GM12878 (cell line): ENCODE measurements at regions not wholly inside any gene's neighbourhood (a gene's known extent, or its start where the extent isn't known, plus 50 kb on each side); places are given as distances from the start of the nearest gene placed in this dataset.

Experiments
- ATAC-seq: fragments of 200-7000 bp; cut with Tn5 transposase; 3 replicates; pipeline ENCODE4 v1.9.1; 2020; ENCODE audit warnings: mild to moderate bottlenecking, moderate library complexity
- BruUV-seq: library from RNA; stranded (reverse); fragments of 400-500 nt; replicated peaks from 2 replicates; lab custom pipeline; 2021; lab: Mats Ljungman, UMichigan
- CTCF ChIA-PET: fragments of 300-600 bp; sonication (Branson Sonifier 250); formaldehyde crosslinking; extraction: SDS; loops from one replicate; lab custom pipeline; 2021; ENCODE audit warnings: inconsistent platforms; lab: Yijun Ruan, JAX
- POLR2A ChIA-PET: fragments of 350-600 bp; formaldehyde crosslinking; extraction: SDS; loops from one replicate; lab custom pipeline; 2021; ENCODE audit warnings: inconsistent platforms; lab: Charles Lee
- RAD21 ChIA-PET: fragments of 300-600 bp; sonication (Branson Sonifier 250); formaldehyde crosslinking; loops from one replicate; lab custom pipeline; 2023; ENCODE audit warnings: antibody characterized with exemption; ENCODE audit not compliant: unreplicated experiment; lab: Charles Lee
- SMC1A ChIA-PET: fragments of 300-600 bp; sonication (Branson Sonifier 250); formaldehyde crosslinking; loops from one replicate; lab custom pipeline; 2023; ENCODE audit not compliant: unreplicated experiment, uncharacterized antibody; lab: Charles Lee
- DNase-seq: peaks from one replicate; pipeline ENCODE4 v3.0.0-alpha.2; 2011; ENCODE audit warnings: low read depth, low spot score
- FAIRE-seq: peaks from 3 replicates; lab custom pipeline; 2011; peaks lifted over from hg19 to GRCh38; lab: Jason Lieb, UNC
- H2AFZ ChIP-seq: 2 replicates; pipeline ENCODE4 v1.6.0; 2011; ENCODE audit warnings: low read depth, low read length, control low read depth; ENCODE audit not compliant: control insufficient read depth
- H3K27ac ChIP-seq: 2 replicates; pipeline ENCODE4 v1.5.1; 2011; ENCODE audit warnings: control low read depth; ENCODE audit not compliant: control insufficient read depth, insufficient read depth
- H3K27me3 ChIP-seq, 2 experiments: replicated peaks in 1 of 2; 2 replicates each; pipeline versions ENCODE4 v1.6.0 to v1.6.1; 2011; ENCODE audit warnings: low read length in 1 of 2; ENCODE audit not compliant: control insufficient read depth in 2 of 2, insufficient read depth in 2 of 2
- H3K36me3 ChIP-seq, 2 experiments: 2 replicates each; pipeline ENCODE4 v1.5.1; 2011; ENCODE audit warnings: low read length in 1 of 2; ENCODE audit not compliant: control insufficient read depth in 2 of 2, insufficient read depth in 2 of 2
- H3K4me1 ChIP-seq: 2 replicates; pipeline ENCODE4 v1.6.1; 2011; ENCODE audit warnings: mild to moderate bottlenecking, low read length, moderate library complexity, mixed read lengths; ENCODE audit not compliant: control insufficient read depth, insufficient read depth
- H3K4me2 ChIP-seq: 2 replicates; pipeline ENCODE4 v1.6.0; 2011; ENCODE audit warnings: control low read depth; ENCODE audit not compliant: control insufficient read depth, insufficient read depth
- H3K4me3 ChIP-seq: fragments of 200-600 bp; sonication (generic); 2 replicates; pipeline ENCODE4 v1.5.1; 2016
- H3K79me2 ChIP-seq: 2 replicates; pipeline ENCODE4 v1.6.0; 2011; ENCODE audit warnings: low read length; ENCODE audit not compliant: control insufficient read depth, insufficient read depth
- H3K9ac ChIP-seq: 2 replicates; pipeline ENCODE4 v1.8.0; 2011; ENCODE audit warnings: low read length, control low read depth, mixed read lengths; ENCODE audit not compliant: control insufficient read depth, insufficient read depth
- H3K9me3 ChIP-seq: replicated peaks from 3 replicates; pipeline ENCODE4 v1.5.1; 2011; ENCODE audit warnings: mild to moderate bottlenecking, low read length; ENCODE audit not compliant: control insufficient read depth, insufficient read depth
- H4K20me1 ChIP-seq: 2 replicates; pipeline ENCODE4 v1.6.0; 2011; ENCODE audit not compliant: control insufficient read depth, insufficient read depth
- ASH2L ChIP-seq: fragments of 300-600, 200-600 bp; sonication (generic); IDR thresholded peaks from 2 replicates; pipeline ENCODE4 v1.6.1; 2017; ENCODE audit warnings: low read depth, mild to moderate bottlenecking, borderline replicate concordance
- BHLHE40 ChIP-seq, 2 experiments: fragments of 450-650 bp in 1 of 2; IDR thresholded peaks; 2 replicates each; pipeline ENCODE4 v1.6.1; 2011 to 2017; ENCODE audit warnings: low read depth in 2 of 2, borderline replicate concordance in 1 of 2, improper control_type of control experiment in 1 of 2, low read length in 1 of 2, mild to moderate bottlenecking in 1 of 2
- BMI1 ChIP-seq: fragments of 450-650 bp; IDR thresholded peaks from 2 replicates; pipeline ENCODE4 v1.6.1; 2016; ENCODE audit warnings: mild to moderate bottlenecking, moderate library complexity, borderline replicate concordance
- CREM ChIP-seq: IDR thresholded peaks from 2 replicates; pipeline ENCODE4 v1.6.1; 2014; ENCODE audit warnings: antibody characterized with exemption, low read depth
- E2F8 ChIP-seq: fragments of 450-650 bp; IDR thresholded peaks from 2 replicates; pipeline ENCODE4 v1.6.1; 2018; ENCODE audit warnings: mild to moderate bottlenecking, low read depth, moderate library complexity; ENCODE audit not compliant: partially characterized antibody
- HDAC6 ChIP-seq: fragments of 200-600 bp; sonication (generic); IDR thresholded peaks from one replicate; pipeline ENCODE4 v1.8.0; 2017; ENCODE audit warnings: antibody characterized with exemption; ENCODE audit not compliant: unreplicated experiment
- IRF3 ChIP-seq: fragments of 450-650 bp; IDR thresholded peaks from 2 replicates; pipeline ENCODE4 v1.6.1; 2014; ENCODE audit warnings: mild to moderate bottlenecking
- JUND ChIP-seq: IDR thresholded peaks from 2 replicates; pipeline ENCODE4 v1.6.1; 2012; ENCODE audit warnings: low read depth, mild to moderate bottlenecking, low read length, improper control_type of control experiment, moderate library complexity
- KDM1A ChIP-seq: fragments of 200-600 bp; sonication (generic); IDR thresholded peaks from 2 replicates; pipeline ENCODE4 v1.6.1; 2016; ENCODE audit warnings: borderline replicate concordance
- MEF2A ChIP-seq: IDR thresholded peaks from 2 replicates; pipeline ENCODE4 v1.6.1; 2011; ENCODE audit warnings: low read depth, mild to moderate bottlenecking, low read length, moderate library complexity; ENCODE audit not compliant: insufficient read depth
- MXI1 ChIP-seq: fragments of 150-350 bp; IDR thresholded peaks from 2 replicates; pipeline ENCODE4 v1.6.1; 2011; ENCODE audit warnings: low read depth, mild to moderate bottlenecking, inconsistent platforms, low read length, improper control_type of control experiment
- NRF1 ChIP-seq: conservative IDR thresholded peaks from 2 replicates; pipeline ENCODE4 v1.6.1; 2011; ENCODE audit warnings: mild to moderate bottlenecking, low read depth, low read length, improper control_type of control experiment
- RELB ChIP-seq: fragments of 450-650 bp; IDR thresholded peaks from 2 replicates; pipeline ENCODE4 v1.6.1; 2017; ENCODE audit warnings: low read depth, mild to moderate bottlenecking, moderate library complexity
- RUNX3 ChIP-seq: IDR thresholded peaks from 2 replicates; pipeline ENCODE4 v1.6.1; 2012; ENCODE audit warnings: low read length, inconsistent platforms
- SMAD5 ChIP-seq: IDR thresholded peaks from 2 replicates; pipeline ENCODE4 v1.6.1; 2016; ENCODE audit warnings: antibody characterized with exemption, low read depth
- TCF7 ChIP-seq: IDR thresholded peaks from 2 replicates; pipeline ENCODE4 v1.6.1; 2014; ENCODE audit warnings: antibody characterized with exemption, borderline replicate concordance
- ZBTB4 ChIP-seq: fragments of 450-650 bp; formaldehyde crosslinking; IDR thresholded peaks from 2 replicates; pipeline ENCODE4 v1.4.0; 2022; ENCODE audit warnings: mild to moderate bottlenecking, moderate library complexity
- WGBS: methylation state at CpG from one replicate; pipeline ENCODE4 v1.1.6; 2016; ENCODE audit warnings: low lambda C conversion rate; ENCODE audit not compliant: insufficient replicate concordance, insufficient coverage; ENCODE audit errors: missing lambda C conversion rate; 5-methylcytosine and 5-hydroxymethylcytosine counted together
- in situ Hi-C: fragments of 300-500 bp; cut with MboI; formaldehyde crosslinking; loops from 9 replicates; pipeline ENCODE4 v1.14.3; 2018; ENCODE audit warnings: mixed read lengths
- intact Hi-C: fragments of 100-400 bp; cut with micrococcal nuclease; formaldehyde crosslinking; loops from one replicate; pipeline ENCODE4 v1.14.2; 2022; ENCODE audit not compliant: unreplicated experiment

GRCh38 chr9:134560206-134560605, 81.4 kb upstream of the COL5A1 start:
- DNase-seq = no peak
- in situ Hi-C loops = no loop called here
- no peak overlapping the region for H3K4me2 ChIP-seq
- ChIA-PET SMC1A (no interaction called here), RAD21 (no interaction called here), CTCF (no interaction called here), POLR2A (no interaction called here)
- BruUV-seq = no TSS peak
- no peak for ATAC-seq
- H4K20me1 ChIP-seq = no peaks in the 10 kb centered on the region
- FAIRE-seq = no peak
- intact Hi-C loops = no loop called here
- no peaks in the 10 kb centered on the region for H3K79me2 ChIP-seq
- TF ChIP-seq BHLHE40 (IDR thresholded peaks at IDR 0.05; ENCODE audit: borderline replicate concordance in 1 of 2, low read depth in 2 of 2, low read length in 1 of 2) = no peak
- no peak for TF ChIP-seq HDAC6
- no peak for TF ChIP-seq RUNX3
- no peak for TF ChIP-seq JUND
- TF ChIP-seq MEF2A = no peak
- no peak for TF ChIP-seq SMAD5
- TF ChIP-seq MXI1 = no peak
- TF ChIP-seq E2F8 = no peak
- TF ChIP-seq BMI1 = no peak
- no peak for TF ChIP-seq ASH2L
- no peak for TF ChIP-seq ZBTB4 (CRISPR knock-in tag)
- TF ChIP-seq CREM = no peak
- TF ChIP-seq IRF3 = no peak
- no peak for TF ChIP-seq KDM1A
- TF ChIP-seq RELB = no peak
- no peak for TF ChIP-seq NRF1
- no peak for TF ChIP-seq TCF7
- no peaks in the 10 kb centered on the region for H3K9me3 ChIP-seq
- H3K4me1 ChIP-seq = no peaks in the 10 kb centered on the region
- no peaks in the 10 kb centered on the region for H3K36me3 ChIP-seq
- no peak overlapping the region for H3K27ac ChIP-seq
- no peak overlapping the region for H3K9ac ChIP-seq
- no peak overlapping the region for H3K4me3 ChIP-seq
- H3K27me3 ChIP-seq = no peaks in the 10 kb centered on the region; a peak in 1 of 4 replicates
- WGBS = 33% methylated on average over 5 of the region's 5 CpGs
- H2AFZ ChIP-seq = no peak overlapping the region
